HEK293 (cell line): ENCODE measurements at regions not wholly inside any gene's neighbourhood (a gene's known extent, or its start where the extent isn't known, plus 50 kb on each side); places are given as distances from the start of the nearest gene placed in this dataset.
A peak's percentile ranks its signal among the peaks of the same experiment; 100 is the strongest.

Experiments
- CTCF ChIA-PET: fragments of 350-600 bp; formaldehyde crosslinking; extraction: SDS; loops from one replicate; lab custom pipeline; 2021; ENCODE audit warnings: antibody characterized with exemption; lab: Yijun Ruan, JAX
- POLR2A ChIA-PET: fragments of 300-600 bp; formaldehyde crosslinking; extraction: SDS; loops from one replicate; lab custom pipeline; 2020; ENCODE audit warnings: antibody characterized with exemption, inconsistent platforms; lab: Yijun Ruan, JAX
- H3K27ac ChIP-seq: fragments of 200-500 bp; sonication (Bioruptor generic); 2 replicates; pipeline ENCODE4 v1.5.1; 2014; ENCODE audit warnings: low read depth, low read length, control low read depth, inconsistent platforms; ENCODE audit errors: extremely low read depth
- H3K36me3 ChIP-seq, 2 experiments: fragments of 200-500 bp in 1 of 2; sonication (Bioruptor generic) in 1 of 2; 1 replicate in 1 of 2; 2 replicates in 1 of 2; pipeline ENCODE4 v1.5.1; 2014 to 2017; ENCODE audit warnings: inconsistent platforms in 2 of 2, low read length in 2 of 2; ENCODE audit not compliant: control insufficient read depth in 2 of 2, insufficient read depth in 1 of 2
- H3K4me1 ChIP-seq: fragments of 200-500 bp; sonication (Bioruptor generic); 2 replicates; pipeline ENCODE4 v1.5.1; 2014; ENCODE audit warnings: mild to moderate bottlenecking, low read length, inconsistent platforms; ENCODE audit not compliant: control insufficient read depth, insufficient read depth
- H3K4me3 ChIP-seq: 2 replicates; pipeline ENCODE4 v1.5.1; 2011; ENCODE audit warnings: low read depth, mild to moderate bottlenecking, control low read depth, low read length, moderate library complexity
- H3K9me3 ChIP-seq: fragments of 200-500 bp; sonication (Bioruptor generic); 2 replicates; pipeline ENCODE4 v1.5.1; 2014; ENCODE audit warnings: low read depth, low read length, inconsistent platforms; ENCODE audit not compliant: control insufficient read depth, insufficient read depth
- BCL11A ChIP-seq: fragments of 450-650 bp; formaldehyde crosslinking; IDR thresholded peaks from 2 replicates; pipeline ENCODE4 v1.5.1; 2016; ENCODE audit warnings: low read depth, missing biosample characterization, missing genetic modification characterization
- EGR2 ChIP-seq: fragments of 450-650 bp; formaldehyde crosslinking; IDR thresholded peaks from 2 replicates; pipeline ENCODE4 v1.5.1; 2016; ENCODE audit warnings: low read depth, missing biosample characterization, missing genetic modification characterization
- GFI1B ChIP-seq: fragments of 450-650 bp; formaldehyde crosslinking; IDR thresholded peaks from 2 replicates; pipeline ENCODE4 v1.5.1; 2016; ENCODE audit warnings: missing biosample characterization, missing genetic modification characterization
- GLIS1 ChIP-seq: fragments of 450-650 bp; formaldehyde crosslinking; IDR thresholded peaks from 2 replicates; pipeline ENCODE4 v1.5.1; 2016; ENCODE audit warnings: missing biosample characterization, missing genetic modification characterization
- PATZ1 ChIP-seq: fragments of 450-650 bp; formaldehyde crosslinking; IDR thresholded peaks from 2 replicates; pipeline ENCODE4 v1.5.1; 2016; ENCODE audit warnings: missing biosample characterization, missing genetic modification characterization
- TCF7L2 ChIP-seq: IDR thresholded peaks from 2 replicates; pipeline ENCODE4 v1.6.1; 2011; ENCODE audit warnings: low read depth, mild to moderate bottlenecking, inconsistent platforms, low read length, moderate library complexity, borderline replicate concordance
- YY2 ChIP-seq: fragments of 450-650 bp; formaldehyde crosslinking; IDR thresholded peaks from 2 replicates; pipeline ENCODE4 v1.5.1; 2016; ENCODE audit warnings: missing biosample characterization, missing genetic modification characterization
- ZBTB48 ChIP-seq: fragments of 450-650 bp; formaldehyde crosslinking; IDR thresholded peaks from 2 replicates; pipeline ENCODE4 v1.5.1; 2016; ENCODE audit warnings: missing biosample characterization, missing genetic modification characterization
- ZBTB49 ChIP-seq: fragments of 450-650 bp; formaldehyde crosslinking; IDR thresholded peaks from 2 replicates; pipeline ENCODE4 v1.5.1; 2016; ENCODE audit warnings: missing biosample characterization, missing genetic modification characterization, low read depth
- ZEB2 ChIP-seq: fragments of 450-650 bp; formaldehyde crosslinking; IDR thresholded peaks from 2 replicates; pipeline ENCODE4 v1.5.1; 2016; ENCODE audit warnings: missing biosample characterization, missing genetic modification characterization
- ZNF184 ChIP-seq: fragments of 450-650 bp; IDR thresholded peaks from 2 replicates; pipeline ENCODE4 v1.5.1; 2018; ENCODE audit warnings: missing biosample characterization, mild to moderate bottlenecking, missing genetic modification characterization
- ZNF239 ChIP-seq: fragments of 450-650 bp; formaldehyde crosslinking; IDR thresholded peaks from 2 replicates; pipeline ENCODE4 v1.5.1; 2016; ENCODE audit warnings: missing biosample characterization, missing genetic modification characterization
- ZNF335 ChIP-seq: fragments of 450-650 bp; formaldehyde crosslinking; conservative IDR thresholded peaks from 2 replicates; pipeline ENCODE4 v1.5.1; 2016; ENCODE audit warnings: missing biosample characterization, missing genetic modification characterization
- ZNF48 ChIP-seq: fragments of 450-650 bp; formaldehyde crosslinking; IDR thresholded peaks from 2 replicates; pipeline ENCODE4 v1.5.1; 2016; ENCODE audit warnings: missing biosample characterization, missing genetic modification characterization
- ZNF560 ChIP-seq: fragments of 450-650 bp; formaldehyde crosslinking; IDR thresholded peaks from 2 replicates; pipeline ENCODE4 v1.5.1; 2017; ENCODE audit warnings: missing biosample characterization, missing genetic modification characterization, borderline replicate concordance
- ZNF571 ChIP-seq: fragments of 450-650 bp; formaldehyde crosslinking; IDR thresholded peaks from 2 replicates; pipeline ENCODE4 v1.5.0; 2017; ENCODE audit warnings: missing biosample characterization, missing genetic modification characterization
- ZNF600 ChIP-seq: fragments of 450-650 bp; formaldehyde crosslinking; IDR thresholded peaks from 2 replicates; pipeline ENCODE4 v1.5.1; 2016; ENCODE audit warnings: missing biosample characterization, missing genetic modification characterization
- ZNF660 ChIP-seq: fragments of 450-650 bp; IDR thresholded peaks from 2 replicates; pipeline ENCODE4 v1.5.1; 2018; ENCODE audit warnings: missing biosample characterization, mild to moderate bottlenecking, missing genetic modification characterization
- ZNF76 ChIP-seq: fragments of 450-650 bp; formaldehyde crosslinking; IDR thresholded peaks from 2 replicates; pipeline ENCODE4; 2016; ENCODE audit warnings: low read depth, missing biosample characterization, missing genetic modification characterization, borderline replicate concordance
- ZNF768 ChIP-seq: fragments of 450-650 bp; formaldehyde crosslinking; IDR thresholded peaks from 2 replicates; pipeline ENCODE4 v1.5.1; 2018; ENCODE audit warnings: missing biosample characterization, mild to moderate bottlenecking, missing genetic modification characterization
- ZXDB ChIP-seq: fragments of 450-650 bp; formaldehyde crosslinking; IDR thresholded peaks from 2 replicates; pipeline ENCODE4 v1.5.1; 2016; ENCODE audit warnings: missing biosample characterization, missing genetic modification characterization
- TF ChIP-seq, protein P1 (sequence below): fragments of 450-650 bp; formaldehyde crosslinking; IDR thresholded peaks from 2 replicates; pipeline ENCODE4 v1.5.1; 2016; ENCODE audit warnings: missing biosample characterization, missing genetic modification characterization
- TF ChIP-seq, protein P2 (sequence below): fragments of 450-650 bp; IDR thresholded peaks from 2 replicates; pipeline ENCODE4 v1.5.1; 2018; ENCODE audit warnings: missing biosample characterization, mild to moderate bottlenecking, missing genetic modification characterization

DNA sequence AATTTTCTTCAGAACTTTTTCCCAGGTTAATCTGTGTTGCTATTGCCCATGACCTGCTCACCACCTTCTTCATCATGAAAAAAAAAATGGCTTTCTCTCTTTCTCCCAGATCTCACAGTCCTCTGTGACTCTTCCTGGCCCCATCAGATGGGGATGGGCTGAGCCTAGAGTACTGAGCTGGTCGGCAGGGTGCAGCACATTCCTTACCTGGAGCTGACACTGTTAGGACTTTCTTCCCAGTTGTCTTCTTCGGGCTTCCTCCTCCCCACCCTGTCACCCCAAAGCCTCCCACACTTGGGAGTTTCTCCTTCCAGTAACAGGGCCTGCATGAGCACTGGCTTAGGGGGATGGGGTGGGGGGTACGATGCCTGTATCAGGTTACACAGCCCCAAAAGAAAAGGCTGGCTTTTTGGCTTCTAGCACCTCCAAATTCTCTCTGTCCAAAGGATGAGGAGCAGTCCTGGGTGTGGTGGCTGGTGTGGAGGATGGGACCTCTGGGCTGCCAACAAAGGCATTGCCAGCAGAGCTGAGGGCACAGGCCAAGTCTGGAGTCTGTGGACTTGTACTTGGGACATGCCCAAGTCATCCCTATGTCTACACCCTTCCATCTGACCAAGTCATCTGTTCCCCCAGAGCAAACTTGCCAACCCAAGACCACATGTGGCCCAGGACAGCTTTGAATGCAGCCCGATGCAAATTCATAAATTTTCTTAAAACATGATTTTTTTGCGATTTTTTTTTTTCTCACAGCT is 68.0 kb upstream of the HSPA9 start:
- Histone ChIP-seq H3K4me3 (no peak overlapping the region), H3K4me1 (no peaks in the 10 kb centered on the region), H3K9me3 (no peaks in the 10 kb centered on the region), H3K36me3 (no peaks in the 10 kb centered on the region), H3K27ac (no peak overlapping the region)
- ChIA-PET POLR2A (no interaction called here), CTCF (interaction anchor here (0.5 to 1.2 kb wide), 14 partner anchors 9 to 619 kb away, joined by 3 to 4 read pairs (median 3); no protein-coding TSS in a partner anchor)
- TF ChIP-seq ZNF600 = 0 out of 2 replicates have a peak, but pooled peaks have one; percentile 23
- no peak for TF ChIP-seq ZNF239 (tag by site-specific recombination)

DNA sequence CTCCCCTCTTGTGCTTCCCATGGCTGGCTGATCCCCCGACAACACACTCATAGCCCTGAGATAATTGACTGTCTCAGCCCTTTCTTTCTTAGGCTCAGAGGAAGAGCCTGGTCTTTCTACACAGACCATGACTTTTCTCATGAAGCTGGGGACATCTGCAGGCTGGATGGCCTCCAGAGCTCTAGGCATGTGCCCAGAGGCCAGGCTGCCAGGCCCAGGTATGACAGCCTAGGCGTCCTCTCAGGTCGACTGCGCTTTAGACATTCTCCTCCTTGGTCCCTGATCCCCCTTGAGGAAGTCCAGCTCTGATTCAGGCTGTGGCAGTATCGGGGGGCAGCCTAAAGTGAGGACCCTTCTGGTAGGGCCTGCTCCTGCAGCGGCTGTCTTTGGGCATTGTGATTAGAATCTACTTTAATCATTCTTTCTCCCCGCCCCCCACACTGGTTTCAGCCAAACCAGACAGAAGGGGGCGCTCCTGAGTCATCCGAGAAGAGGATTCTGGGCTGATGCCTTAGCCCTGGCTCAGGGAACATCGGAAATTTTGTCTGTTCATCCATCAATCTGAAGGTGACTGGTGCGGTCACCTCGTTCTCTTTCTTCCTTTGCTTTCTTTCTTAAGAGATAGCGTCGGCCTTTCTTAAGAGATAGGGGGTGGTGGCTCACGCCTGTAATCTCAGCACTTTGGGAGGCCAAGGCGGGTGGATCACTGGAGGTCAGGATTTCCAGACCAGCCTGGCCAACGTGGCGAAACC is 66.5 kb upstream of the HSPA9 start:
- Histone ChIP-seq H3K36me3 (no peaks in the 10 kb centered on the region), H3K4me1 (no peaks in the 10 kb centered on the region), H3K9me3 (no peaks in the 10 kb centered on the region), H3K4me3 (no peak overlapping the region), H3K27ac (peak overlapping the region; percentile 25; the same call in 1 of the 2 replicates)
- ChIA-PET POLR2A (no interaction called here), CTCF (interaction anchor here (0.5 to 2.3 kb wide), 30 partner anchors 10 to 1907 kb away, joined by 3 to 13 read pairs (median 3); no protein-coding TSS in a partner anchor)
- peak; percentile 60; the same call in 1 of the 2 replicates for TF ChIP-seq ZNF660 (tag by site-specific recombination)
- peak; percentile 68 for TF ChIP-seq ZNF335 (tag by site-specific recombination)
- TF ChIP-seq, protein P1, sequence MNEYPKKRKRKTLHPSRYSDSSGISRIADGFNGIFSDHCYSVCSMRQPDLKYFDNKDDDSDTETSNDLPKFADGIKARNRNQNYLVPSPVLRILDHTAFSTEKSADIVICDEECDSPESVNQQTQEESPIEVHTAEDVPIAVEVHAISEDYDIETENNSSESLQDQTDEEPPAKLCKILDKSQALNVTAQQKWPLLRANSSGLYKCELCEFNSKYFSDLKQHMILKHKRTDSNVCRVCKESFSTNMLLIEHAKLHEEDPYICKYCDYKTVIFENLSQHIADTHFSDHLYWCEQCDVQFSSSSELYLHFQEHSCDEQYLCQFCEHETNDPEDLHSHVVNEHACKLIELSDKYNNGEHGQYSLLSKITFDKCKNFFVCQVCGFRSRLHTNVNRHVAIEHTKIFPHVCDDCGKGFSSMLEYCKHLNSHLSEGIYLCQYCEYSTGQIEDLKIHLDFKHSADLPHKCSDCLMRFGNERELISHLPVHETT = 0 out of 2 replicates have a peak, but pooled peaks have one; percentile 26
- no peak for TF ChIP-seq EGR2
- TF ChIP-seq ZNF571 = no peak
- no peak for TF ChIP-seq YY2 (tag by site-specific recombination)
- TF ChIP-seq GFI1B (tag by site-specific recombination) = no peak
- TF ChIP-seq ZXDB (tag by site-specific recombination) = no peak
- TF ChIP-seq ZBTB48 (tag by site-specific recombination) = peak; percentile 96
- TF ChIP-seq, protein P2, sequence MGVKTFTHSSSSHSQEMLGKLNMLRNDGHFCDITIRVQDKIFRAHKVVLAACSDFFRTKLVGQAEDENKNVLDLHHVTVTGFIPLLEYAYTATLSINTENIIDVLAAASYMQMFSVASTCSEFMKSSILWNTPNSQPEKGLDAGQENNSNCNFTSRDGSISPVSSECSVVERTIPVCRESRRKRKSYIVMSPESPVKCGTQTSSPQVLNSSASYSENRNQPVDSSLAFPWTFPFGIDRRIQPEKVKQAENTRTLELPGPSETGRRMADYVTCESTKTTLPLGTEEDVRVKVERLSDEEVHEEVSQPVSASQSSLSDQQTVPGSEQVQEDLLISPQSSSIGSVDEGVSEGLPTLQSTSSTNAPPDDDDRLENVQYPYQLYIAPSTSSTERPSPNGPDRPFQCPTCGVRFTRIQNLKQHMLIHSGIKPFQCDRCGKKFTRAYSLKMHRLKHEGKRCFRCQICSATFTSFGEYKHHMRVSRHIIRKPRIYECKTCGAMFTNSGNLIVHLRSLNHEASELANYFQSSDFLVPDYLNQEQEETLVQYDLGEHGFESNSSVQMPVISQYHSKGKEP (tag by site-specific recombination) = 0 out of 2 replicates have a peak, but pooled peaks have one; percentile 24
- 0 out of 2 replicates have a peak, but pooled peaks have one; percentile 23 for TF ChIP-seq ZEB2 (tag by site-specific recombination)
- no peak for TF ChIP-seq ZBTB49 (tag by site-specific recombination)
- TF ChIP-seq ZNF768 (tag by site-specific recombination) = no peak
- 0 out of 2 replicates have a peak, but pooled peaks have one; percentile 20 for TF ChIP-seq ZNF76
- TF ChIP-seq GLIS1 (tag by site-specific recombination) = no peak
- TF ChIP-seq ZNF560 (tag by site-specific recombination) = no peak
- no peak for TF ChIP-seq ZNF48
- 0 out of 2 replicates have a peak, but pooled peaks have one; percentile 31 for TF ChIP-seq ZNF184 (tag by site-specific recombination)
- TF ChIP-seq PATZ1 (tag by site-specific recombination) = peak; percentile 57; the same call in 1 of the 2 replicates
- no peak for TF ChIP-seq BCL11A
- no peak for TF ChIP-seq TCF7L2
